ENCODE measurements at regions not wholly inside any gene's neighbourhood (a gene's known extent, or its start where the extent isn't known, plus 50 kb on each side); places are given as distances from the start of the nearest gene placed in this dataset.
A peak's percentile ranks its signal among the peaks of the same experiment; 100 is the strongest.

- TF ChIP-seq POLR2A (IDR thresholded peaks at IDR 0.05) (no peak), CTCF (IDR thresholded peaks at IDR 0.05) (no peak)
- Histone ChIP-seq H3K27ac (peak overlapping the region; percentile 88 to 90), H3K4me3 (no peak overlapping the region), H3K4me1 (peaks cover 0 to 16% of the 10 kb centered on the region in 2 donors), H3K9me3 (no peaks in the 10 kb centered on the region), H3K36me3 (no peaks in the 10 kb centered on the region), H3K27me3 (no peaks in the 10 kb centered on the region)
- DNase-seq, result peak in 1 of 2 donors; percentile 15
- intact Hi-C loops (cut with DNase I; ENCODE audit: low total_unique reads), result no loop called here
These were observed 194.8 kb downstream of the ZFP36L2 start for GRCh38 chr2:43031471-43032212.

- Histone ChIP-seq H3K27me3 (no peaks in the 10 kb centered on the region), H3K9me3 (no peaks in the 10 kb centered on the region), H3K4me1 (peaks cover 0 to 16% of the 10 kb centered on the region in 2 donors), H3K4me3 (no peak overlapping the region), H3K36me3 (no peaks in the 10 kb centered on the region), H3K27ac (peak overlapping the region in 1 of 2 donors; percentile 90)
- peak in 1 of 2 donors; percentile 19 for DNase-seq
- no peak for TF ChIP-seq POLR2A (IDR thresholded peaks at IDR 0.05)
- TF ChIP-seq CTCF (IDR thresholded peaks at IDR 0.05), result no peak
- intact Hi-C loops (cut with DNase I; ENCODE audit: low total_unique reads), result no loop called here
These were observed 195.7 kb downstream of the ZFP36L2 start for GRCh38 chr2:43030551-43031307.

GRCh38 chr2:43029186-43029585, 197.2 kb downstream of the ZFP36L2 start:
- DNase-seq, result peak in 1 of 2 donors; percentile 11
- no peak overlapping the region for H3K4me3 ChIP-seq

GRCh38 chr2:43028188-43028587, 198.2 kb downstream of the ZFP36L2 start:
- TF ChIP-seq CTCF (IDR thresholded peaks at IDR 0.05) (no peak), POLR2A (IDR thresholded peaks at IDR 0.05) (no peak)
- Histone ChIP-seq H3K27me3 (no peaks in the 10 kb centered on the region), H3K4me3 (no peak overlapping the region), H3K36me3 (no peaks in the 10 kb centered on the region), H3K4me1 (peaks cover 0 to 16% of the 10 kb centered on the region in 2 donors), H3K27ac (no peak overlapping the region), H3K9me3 (no peaks in the 10 kb centered on the region)
- intact Hi-C loops (cut with DNase I; ENCODE audit: low total_unique reads), result no loop called here
- DNase-seq, result peak in 1 of 2 donors; percentile 10

More at GRCh38 chr2:43029186-43029585, 197.2 kb downstream of the ZFP36L2 start:
- Histone ChIP-seq H3K36me3 (no peaks in the 10 kb centered on the region), H3K27ac (no peak overlapping the region), H3K4me1 (peaks cover 0 to 16% of the 10 kb centered on the region in 2 donors), H3K27me3 (no peaks in the 10 kb centered on the region), H3K9me3 (no peaks in the 10 kb centered on the region)
- TF ChIP-seq POLR2A (IDR thresholded peaks at IDR 0.05), result no peak
- TF ChIP-seq CTCF (IDR thresholded peaks at IDR 0.05), result no peak
- intact Hi-C loops (cut with DNase I; ENCODE audit: low total_unique reads), result no loop called here
